ENCODE measurements at regions not wholly inside any gene's neighbourhood (a gene's known extent, or its start where the extent isn't known, plus 50 kb on each side); places are given as distances from the start of the nearest gene placed in this dataset.

DNA sequence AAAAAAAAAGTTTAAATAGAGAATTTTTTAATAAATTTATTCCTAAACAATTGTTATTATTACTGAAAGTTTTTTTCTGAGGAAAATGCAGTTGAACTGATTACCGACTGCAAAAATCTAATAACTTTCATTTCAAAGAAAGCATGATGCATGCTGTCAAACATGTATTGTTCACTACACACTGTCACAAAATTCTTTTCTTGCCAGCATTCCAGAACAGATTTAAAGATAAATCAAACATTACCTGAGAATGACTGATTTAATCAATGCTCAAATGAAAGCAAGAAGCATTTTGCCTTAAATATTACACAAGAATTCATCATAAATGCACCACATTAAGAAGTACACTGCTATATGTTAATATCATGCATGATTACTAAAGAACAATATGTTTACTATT lies 588.3 kb downstream of the SLC16A7 start:
- Histone ChIP-seq H3K36me3 (ENCODE audit: control insufficient read depth in 2 of 2, insufficient read depth in 2 of 2, low read length in 1 of 2) (no peaks in the 10 kb centered on the region), H3K4me3 (ENCODE audit: low read depth in 1 of 2, low read length in 2 of 2) (no peak overlapping the region), H3K4me1 (ENCODE audit: control insufficient read depth in 2 of 2, insufficient read depth in 2 of 2, low read length in 1 of 2) (no peaks in the 10 kb centered on the region), H3K27ac (ENCODE audit: low read depth in 2 of 2, low read length in 1 of 2) (no peak overlapping the region), H3K9me3 (ENCODE audit: control insufficient read depth in 2 of 2, insufficient read depth in 1 of 2, low read depth in 1 of 2, low read length in 1 of 2) (no peaks in the 10 kb centered on the region), H3K27me3 (ENCODE audit: control insufficient read depth in 1 of 2, insufficient read depth in 2 of 2, low read length in 2 of 2) (no peaks in the 10 kb centered on the region)
- 69 to 72% methylated on average over 1 of the region's 1 CpG for WGBS, 2 donors

- WGBS, 2 donors, result 79 to 86% methylated on average over 4 of the region's 4 CpGs
- no peak overlapping the region for H3K27ac ChIP-seq (ENCODE audit: low read depth in 2 of 2, low read length in 1 of 2)
- no peaks in the 10 kb centered on the region for H3K27me3 ChIP-seq (ENCODE audit: control insufficient read depth in 1 of 2, insufficient read depth in 2 of 2, low read length in 2 of 2)
- no peak overlapping the region for H3K4me3 ChIP-seq (ENCODE audit: low read depth in 1 of 2, low read length in 2 of 2)
- H3K36me3 ChIP-seq (ENCODE audit: control insufficient read depth in 2 of 2, insufficient read depth in 2 of 2, low read length in 1 of 2), result no peaks in the 10 kb centered on the region
- no peaks in the 10 kb centered on the region for H3K9me3 ChIP-seq (ENCODE audit: control insufficient read depth in 2 of 2, insufficient read depth in 1 of 2, low read depth in 1 of 2, low read length in 1 of 2)
- no peaks in the 10 kb centered on the region for H3K4me1 ChIP-seq (ENCODE audit: control insufficient read depth in 2 of 2, insufficient read depth in 2 of 2, low read length in 1 of 2)
Observed at GRCh38 chr12:60185060-60185459, 589.2 kb downstream of the SLC16A7 start.

DNA sequence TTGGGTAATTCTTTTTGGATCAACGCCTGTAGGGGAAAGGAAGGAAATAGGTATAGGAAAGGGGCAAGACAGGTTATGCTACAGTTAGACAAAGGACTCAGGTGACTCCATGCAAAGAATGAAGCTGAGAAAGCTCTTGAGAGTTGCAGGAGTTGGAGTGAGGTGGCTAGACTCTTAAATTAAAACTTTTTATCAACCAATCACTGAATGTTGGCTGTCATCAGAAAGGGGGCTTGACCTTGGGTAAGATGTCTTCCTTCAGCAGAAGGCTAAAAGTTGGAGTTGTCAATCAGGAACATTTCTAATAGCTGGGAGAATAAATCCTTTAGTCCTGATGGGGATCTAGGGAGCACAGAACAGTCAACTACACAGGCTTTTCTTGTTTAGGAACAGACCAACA lies 595.4 kb downstream of the SLC16A7 start:
- WGBS, 2 donors, result 61 to 70% methylated on average over 1 of the region's 1 CpG
- Histone ChIP-seq H3K9me3 (ENCODE audit: control insufficient read depth in 2 of 2, insufficient read depth in 1 of 2, low read depth in 1 of 2, low read length in 1 of 2) (no peaks in the 10 kb centered on the region), H3K27ac (ENCODE audit: low read depth in 2 of 2, low read length in 1 of 2) (no peak overlapping the region), H3K4me1 (ENCODE audit: control insufficient read depth in 2 of 2, insufficient read depth in 2 of 2, low read length in 1 of 2) (no peaks in the 10 kb centered on the region), H3K4me3 (ENCODE audit: low read depth in 1 of 2, low read length in 2 of 2) (no peak overlapping the region), H3K36me3 (ENCODE audit: control insufficient read depth in 2 of 2, insufficient read depth in 2 of 2, low read length in 1 of 2) (no peaks in the 10 kb centered on the region), H3K27me3 (ENCODE audit: control insufficient read depth in 1 of 2, insufficient read depth in 2 of 2, low read length in 2 of 2) (no peaks in the 10 kb centered on the region)

DNA sequence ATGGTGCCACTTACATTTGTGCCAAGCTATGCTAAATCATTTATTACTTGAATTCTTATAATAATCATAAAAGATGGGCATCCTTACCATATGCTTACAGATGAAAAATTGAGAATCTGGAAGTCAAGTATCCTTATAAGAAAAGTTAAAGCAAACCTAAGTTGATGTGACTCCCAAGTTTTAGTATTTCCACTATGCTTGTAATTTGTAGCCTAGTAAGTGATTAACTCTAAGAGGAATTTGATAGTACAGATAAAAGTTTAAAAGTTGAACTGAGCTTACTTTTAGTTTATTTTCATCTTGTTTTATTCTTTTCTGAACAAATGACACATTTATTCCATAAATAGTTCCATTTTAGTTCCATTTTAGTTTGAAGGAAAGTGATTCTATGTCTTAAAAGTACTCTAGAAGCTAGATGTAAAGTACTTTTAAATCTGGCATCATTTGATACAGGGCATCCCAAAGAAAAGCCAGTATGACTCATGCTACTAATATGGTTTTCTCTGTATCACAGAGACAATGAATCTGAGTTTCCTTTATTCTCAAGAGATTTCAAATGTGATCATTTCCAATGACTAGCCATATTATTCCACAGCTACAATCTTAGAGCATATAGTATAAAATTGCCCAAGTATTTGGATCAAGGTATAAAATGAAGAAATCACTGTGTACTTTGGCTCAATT lies 596.0 kb downstream of the SLC16A7 start:
- Histone ChIP-seq H3K36me3 (ENCODE audit: control insufficient read depth in 2 of 2, insufficient read depth in 2 of 2, low read length in 1 of 2) (no peaks in the 10 kb centered on the region), H3K27me3 (ENCODE audit: control insufficient read depth in 1 of 2, insufficient read depth in 2 of 2, low read length in 2 of 2) (no peaks in the 10 kb centered on the region), H3K4me3 (ENCODE audit: low read depth in 1 of 2, low read length in 2 of 2) (no peak overlapping the region), H3K4me1 (ENCODE audit: control insufficient read depth in 2 of 2, insufficient read depth in 2 of 2, low read length in 1 of 2) (no peaks in the 10 kb centered on the region), H3K27ac (ENCODE audit: low read depth in 2 of 2, low read length in 1 of 2) (no peak overlapping the region), H3K9me3 (ENCODE audit: control insufficient read depth in 2 of 2, insufficient read depth in 1 of 2, low read depth in 1 of 2, low read length in 1 of 2) (no peaks in the 10 kb centered on the region)

GRCh38 chr12:60194678-60195077 lies 598.8 kb downstream of the SLC16A7 start:
- no peak overlapping the region for H3K27ac ChIP-seq (ENCODE audit: low read depth in 2 of 2, low read length in 1 of 2)
- H3K36me3 ChIP-seq (ENCODE audit: control insufficient read depth in 2 of 2, insufficient read depth in 2 of 2, low read length in 1 of 2), result no peaks in the 10 kb centered on the region
- H3K4me3 ChIP-seq (ENCODE audit: low read depth in 1 of 2, low read length in 2 of 2), result no peak overlapping the region
- H3K9me3 ChIP-seq (ENCODE audit: control insufficient read depth in 2 of 2, insufficient read depth in 1 of 2, low read depth in 1 of 2, low read length in 1 of 2), result no peaks in the 10 kb centered on the region
- no peaks in the 10 kb centered on the region for H3K4me1 ChIP-seq (ENCODE audit: control insufficient read depth in 2 of 2, insufficient read depth in 2 of 2, low read length in 1 of 2)
- H3K27me3 ChIP-seq (ENCODE audit: control insufficient read depth in 1 of 2, insufficient read depth in 2 of 2, low read length in 2 of 2), result no peaks in the 10 kb centered on the region

GRCh38 chr12:60195483-60195882 lies 599.7 kb downstream of the SLC16A7 start:
- no peaks in the 10 kb centered on the region for H3K4me1 ChIP-seq (ENCODE audit: control insufficient read depth in 2 of 2, insufficient read depth in 2 of 2, low read length in 1 of 2)
- no peak overlapping the region for H3K4me3 ChIP-seq (ENCODE audit: low read depth in 1 of 2, low read length in 2 of 2)
- H3K27me3 ChIP-seq (ENCODE audit: control insufficient read depth in 1 of 2, insufficient read depth in 2 of 2, low read length in 2 of 2), result no peaks in the 10 kb centered on the region
- no peaks in the 10 kb centered on the region for H3K9me3 ChIP-seq (ENCODE audit: control insufficient read depth in 2 of 2, insufficient read depth in 1 of 2, low read depth in 1 of 2, low read length in 1 of 2)
- 95 to 97% methylated on average over 1 of the region's 1 CpG for WGBS, 2 donors
- no peaks in the 10 kb centered on the region for H3K36me3 ChIP-seq (ENCODE audit: control insufficient read depth in 2 of 2, insufficient read depth in 2 of 2, low read length in 1 of 2)
- no peak overlapping the region for H3K27ac ChIP-seq (ENCODE audit: low read depth in 2 of 2, low read length in 1 of 2)

GRCh38 chr12:60196366-60196765 lies 600.5 kb downstream of the SLC16A7 start:
- no peaks in the 10 kb centered on the region for H3K36me3 ChIP-seq (ENCODE audit: control insufficient read depth in 2 of 2, insufficient read depth in 2 of 2, low read length in 1 of 2)
- no peaks in the 10 kb centered on the region for H3K9me3 ChIP-seq (ENCODE audit: control insufficient read depth in 2 of 2, insufficient read depth in 1 of 2, low read depth in 1 of 2, low read length in 1 of 2)
- no peaks in the 10 kb centered on the region for H3K4me1 ChIP-seq (ENCODE audit: control insufficient read depth in 2 of 2, insufficient read depth in 2 of 2, low read length in 1 of 2)
- no peak overlapping the region for H3K4me3 ChIP-seq (ENCODE audit: low read depth in 1 of 2, low read length in 2 of 2)
- H3K27ac ChIP-seq (ENCODE audit: low read depth in 2 of 2, low read length in 1 of 2), result no peak overlapping the region
- H3K27me3 ChIP-seq (ENCODE audit: control insufficient read depth in 1 of 2, insufficient read depth in 2 of 2, low read length in 2 of 2), result no peaks in the 10 kb centered on the region
- WGBS, 2 donors, result 94 to 95% methylated on average over 10 of the region's 10 CpGs

DNA sequence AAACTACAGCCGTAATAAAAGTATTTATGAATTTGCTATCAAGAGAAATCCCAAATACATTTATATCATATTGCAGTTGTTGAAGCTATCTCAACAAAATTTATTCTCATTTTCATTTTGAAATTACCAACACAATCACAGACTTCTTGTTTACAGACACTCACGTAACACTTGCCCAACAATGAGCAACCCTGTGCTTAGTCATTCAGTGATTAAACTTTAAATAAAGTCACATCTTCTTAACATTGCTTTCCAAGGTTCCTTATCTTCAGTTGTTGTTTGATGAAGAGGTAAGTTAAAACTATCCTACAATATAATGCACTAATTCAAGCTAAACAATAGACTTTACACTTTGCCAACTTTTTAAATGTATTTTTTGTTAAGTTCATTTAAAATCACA lies 601.8 kb downstream of the SLC16A7 start:
- no peak overlapping the region for H3K27ac ChIP-seq (ENCODE audit: low read depth in 2 of 2, low read length in 1 of 2)
- no peak overlapping the region for H3K4me3 ChIP-seq (ENCODE audit: low read depth in 1 of 2, low read length in 2 of 2)
- H3K9me3 ChIP-seq (ENCODE audit: control insufficient read depth in 2 of 2, insufficient read depth in 1 of 2, low read depth in 1 of 2, low read length in 1 of 2), result no peaks in the 10 kb centered on the region
- WGBS, 2 donors, result 70 to 78% methylated on average over 2 of the region's 2 CpGs
- no peaks in the 10 kb centered on the region for H3K27me3 ChIP-seq (ENCODE audit: control insufficient read depth in 1 of 2, insufficient read depth in 2 of 2, low read length in 2 of 2)
- H3K4me1 ChIP-seq (ENCODE audit: control insufficient read depth in 2 of 2, insufficient read depth in 2 of 2, low read length in 1 of 2), result no peaks in the 10 kb centered on the region
- H3K36me3 ChIP-seq (ENCODE audit: control insufficient read depth in 2 of 2, insufficient read depth in 2 of 2, low read length in 1 of 2), result no peaks in the 10 kb centered on the region

DNA sequence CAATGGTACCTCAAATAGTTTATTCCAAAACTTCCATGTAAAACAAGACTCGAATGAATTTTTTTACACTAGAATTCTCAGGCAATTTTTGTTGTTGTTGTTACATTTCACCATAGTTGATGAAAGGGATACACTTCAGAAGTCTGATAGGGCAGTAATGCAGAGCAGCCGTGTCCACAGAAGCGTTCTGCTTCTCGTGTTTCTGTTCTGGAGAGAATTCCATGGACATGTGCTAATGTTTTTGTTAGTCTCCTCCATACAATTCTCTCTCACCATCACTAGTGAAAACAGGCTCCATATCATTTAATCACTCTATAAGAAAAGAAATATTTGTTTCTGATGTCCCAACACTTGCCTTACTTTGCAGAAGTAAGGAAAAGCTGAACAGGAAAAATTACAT lies 606.1 kb downstream of the SLC16A7 start:
- Histone ChIP-seq H3K4me1 (ENCODE audit: control insufficient read depth in 2 of 2, insufficient read depth in 2 of 2, low read length in 1 of 2) (no peaks in the 10 kb centered on the region), H3K9me3 (ENCODE audit: control insufficient read depth in 2 of 2, insufficient read depth in 1 of 2, low read depth in 1 of 2, low read length in 1 of 2) (no peaks in the 10 kb centered on the region), H3K36me3 (ENCODE audit: control insufficient read depth in 2 of 2, insufficient read depth in 2 of 2, low read length in 1 of 2) (no peaks in the 10 kb centered on the region), H3K27me3 (ENCODE audit: control insufficient read depth in 1 of 2, insufficient read depth in 2 of 2, low read length in 2 of 2) (no peaks in the 10 kb centered on the region), H3K4me3 (ENCODE audit: low read depth in 1 of 2, low read length in 2 of 2) (no peak overlapping the region), H3K27ac (ENCODE audit: low read depth in 2 of 2, low read length in 1 of 2) (no peak overlapping the region)
- 64 to 69% methylated on average over 4 of the region's 4 CpGs for WGBS, 2 donors

GRCh38 chr12:60205500-60205899 lies 609.7 kb downstream of the SLC16A7 start:
- no peaks in the 10 kb centered on the region for H3K4me1 ChIP-seq (ENCODE audit: control insufficient read depth in 2 of 2, insufficient read depth in 2 of 2, low read length in 1 of 2)
- WGBS, 2 donors, result 65 to 78% methylated on average over 1 of the region's 1 CpG
- H3K9me3 ChIP-seq (ENCODE audit: control insufficient read depth in 2 of 2, insufficient read depth in 1 of 2, low read depth in 1 of 2, low read length in 1 of 2), result no peaks in the 10 kb centered on the region
- no peak overlapping the region for H3K27ac ChIP-seq (ENCODE audit: low read depth in 2 of 2, low read length in 1 of 2)
- no peak overlapping the region for H3K4me3 ChIP-seq (ENCODE audit: low read depth in 1 of 2, low read length in 2 of 2)
- no peaks in the 10 kb centered on the region for H3K27me3 ChIP-seq (ENCODE audit: control insufficient read depth in 1 of 2, insufficient read depth in 2 of 2, low read length in 2 of 2)
- H3K36me3 ChIP-seq (ENCODE audit: control insufficient read depth in 2 of 2, insufficient read depth in 2 of 2, low read length in 1 of 2), result no peaks in the 10 kb centered on the region
